Breast epithelium (tissue), 4 donors: ENCODE measurements at regions not wholly inside any gene's neighbourhood (a gene's known extent, or its start where the extent isn't known, plus 50 kb on each side); places are given as distances from the start of the nearest gene placed in this dataset.

Source experiments
- DNase-seq, 2 donors: peaks; one replicate each; pipeline ENCODE4 v3.0.0-alpha.2; 2019; ENCODE audit warnings: low spot score in 2 of 2
- H3K27ac ChIP-seq, 2 donors: fragments of 200-600 bp; sonication (generic) in 1 of 2; one replicate each; pipeline ENCODE4 v1.5.1; 2016 to 2019; ENCODE audit warnings: mild to moderate bottlenecking in 1 of 2
- H3K27me3 ChIP-seq, 2 donors: fragments of 200-600 bp; sonication (generic) in 1 of 2; one replicate each; pipeline versions ENCODE4 v1.5.1 to v1.6.0; 2017 to 2019; ENCODE audit warnings: control low read depth in 1 of 2, mild to moderate bottlenecking in 1 of 2
- H3K36me3 ChIP-seq: fragments of 200-600 bp; one replicate; pipeline ENCODE4 v1.5.1; 2019
- H3K4me1 ChIP-seq, 2 donors: fragments of 200-600 bp; sonication (generic); one replicate each; pipeline ENCODE4 v1.5.1; 2016 to 2019; ENCODE audit warnings: control low read depth in 1 of 2
- H3K4me3 ChIP-seq, 3 donors: fragments of 200-600 bp; sonication (generic); 1 replicate in 2 of 3; 2 replicates in 1 of 3; pipeline ENCODE4 v1.5.1; 2016 to 2019; ENCODE audit warnings: mild to moderate bottlenecking in 3 of 3, moderate library complexity in 2 of 3
- H3K9me3 ChIP-seq, 2 donors: fragments of 200-600 bp; sonication (generic) in 1 of 2; one replicate each; pipeline ENCODE4 v1.5.1; 2016 to 2019; ENCODE audit warnings: control low read depth in 1 of 2
- POLR2A ChIP-seq: fragments of 450-650 bp; IDR thresholded peaks from one replicate; pipeline ENCODE4 v1.6.1; 2016; ENCODE audit warnings: antibody characterized with exemption, mild to moderate bottlenecking, moderate library complexity
- POLR2AphosphoS5 ChIP-seq, 3 donors: sonication (generic); formaldehyde crosslinking; IDR thresholded peaks; one replicate each; pipeline ENCODE4 v1.6.1; 2017; ENCODE audit warnings: antibody characterized with exemption in 3 of 3
- intact Hi-C: fragments of 100-400 bp; cut with DNase I; formaldehyde crosslinking; loops from one replicate; pipeline ENCODE4 v1.15.1; 2023; ENCODE audit warnings: low total_unique reads
- TF ChIP-seq, protein P1 (sequence below), 3 donors: fragments of 450-650 bp; IDR thresholded peaks; one replicate each; pipeline ENCODE4 v1.5.1; 2016 to 2017; ENCODE audit warnings: antibody characterized with exemption in 3 of 3, mild to moderate bottlenecking in 3 of 3, moderate library complexity in 3 of 3

DNA sequence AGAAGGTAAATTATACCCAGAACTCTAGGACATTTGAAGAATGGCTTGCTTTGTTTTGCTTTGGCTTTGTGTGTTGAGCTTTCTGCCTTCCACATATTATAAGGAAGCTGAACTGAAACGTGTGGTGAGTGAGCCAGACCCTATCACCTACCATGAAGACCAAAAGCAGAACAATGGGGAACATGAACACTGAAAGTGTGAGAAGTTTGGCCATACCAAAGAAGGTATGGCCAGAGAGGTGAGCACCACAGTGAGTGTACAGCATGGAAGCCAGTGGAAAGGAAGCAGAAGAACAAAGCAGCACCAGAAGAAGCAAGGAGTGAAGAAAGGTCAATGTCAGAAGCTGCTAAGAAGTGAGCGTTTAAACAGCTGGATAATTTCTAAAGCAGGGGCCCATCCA, 59.7 kb upstream of the CCDC71L start:
- Histone ChIP-seq H3K27me3 (no peaks in the 10 kb centered on the region), H3K36me3 (no peaks in the 10 kb centered on the region), H3K27ac (no peak overlapping the region), H3K9me3 (no peaks in the 10 kb centered on the region), H3K4me1 (no peaks in the 10 kb centered on the region), H3K4me3 (no peak overlapping the region)
- no peak for DNase-seq
- TF ChIP-seq, protein P1, sequence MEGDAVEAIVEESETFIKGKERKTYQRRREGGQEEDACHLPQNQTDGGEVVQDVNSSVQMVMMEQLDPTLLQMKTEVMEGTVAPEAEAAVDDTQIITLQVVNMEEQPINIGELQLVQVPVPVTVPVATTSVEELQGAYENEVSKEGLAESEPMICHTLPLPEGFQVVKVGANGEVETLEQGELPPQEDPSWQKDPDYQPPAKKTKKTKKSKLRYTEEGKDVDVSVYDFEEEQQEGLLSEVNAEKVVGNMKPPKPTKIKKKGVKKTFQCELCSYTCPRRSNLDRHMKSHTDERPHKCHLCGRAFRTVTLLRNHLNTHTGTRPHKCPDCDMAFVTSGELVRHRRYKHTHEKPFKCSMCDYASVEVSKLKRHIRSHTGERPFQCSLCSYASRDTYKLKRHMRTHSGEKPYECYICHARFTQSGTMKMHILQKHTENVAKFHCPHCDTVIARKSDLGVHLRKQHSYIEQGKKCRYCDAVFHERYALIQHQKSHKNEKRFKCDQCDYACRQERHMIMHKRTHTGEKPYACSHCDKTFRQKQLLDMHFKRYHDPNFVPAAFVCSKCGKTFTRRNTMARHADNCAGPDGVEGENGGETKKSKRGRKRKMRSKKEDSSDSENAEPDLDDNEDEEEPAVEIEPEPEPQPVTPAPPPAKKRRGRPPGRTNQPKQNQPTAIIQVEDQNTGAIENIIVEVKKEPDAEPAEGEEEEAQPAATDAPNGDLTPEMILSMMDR (IDR thresholded peaks at IDR 0.05): no peak
- no peak for TF ChIP-seq POLR2A
- no peak for TF ChIP-seq POLR2AphosphoS5 (IDR thresholded peaks at IDR 0.05)
- intact Hi-C loops: no loop called here

DNA sequence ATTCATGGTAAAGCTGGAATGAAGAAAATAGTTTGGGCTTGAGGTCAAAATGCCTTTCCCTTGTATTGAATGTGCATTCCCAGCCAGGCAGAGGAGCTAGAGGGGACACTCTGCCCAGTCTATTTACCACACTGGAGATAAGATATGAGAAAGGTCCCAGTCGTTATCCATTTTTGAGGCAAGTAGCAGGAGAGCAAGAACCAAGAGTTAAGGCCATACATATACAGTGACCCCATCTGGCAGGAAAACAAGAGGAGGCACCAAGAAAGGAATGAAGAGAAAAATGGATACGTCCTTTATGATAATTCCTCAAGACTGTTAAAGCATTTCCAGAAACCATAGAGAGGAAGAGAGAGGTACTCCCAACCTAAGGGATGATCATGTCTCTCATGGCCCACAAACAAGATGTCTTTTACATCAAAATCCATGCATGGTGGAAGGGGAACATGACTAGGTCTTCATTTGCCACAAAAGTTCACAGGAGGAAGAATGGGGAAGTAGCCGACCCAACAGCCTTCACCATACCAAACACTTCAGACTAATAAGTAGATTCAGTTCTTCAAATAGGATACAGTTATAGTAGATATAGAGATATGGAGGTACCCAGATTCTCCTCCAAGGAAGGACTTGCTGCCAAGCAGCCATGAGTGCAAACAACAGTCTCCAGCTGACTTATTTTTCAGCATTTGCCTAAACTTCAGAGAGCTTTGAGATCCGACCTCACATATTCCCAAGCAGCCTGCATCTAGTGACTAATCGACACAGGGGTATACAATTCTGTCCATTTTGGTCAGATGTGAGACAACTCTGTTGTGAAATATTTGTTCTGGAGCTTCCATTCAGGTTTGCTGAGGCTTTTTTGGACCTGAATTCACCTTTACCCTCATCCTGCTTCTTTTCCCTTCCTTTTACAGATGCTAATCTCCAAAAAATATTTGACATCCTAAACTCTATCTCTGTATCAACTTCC, 61.1 kb upstream of the CCDC71L start:
- Histone ChIP-seq H3K4me1 (no peaks in the 10 kb centered on the region), H3K9me3 (no peaks in the 10 kb centered on the region), H3K27me3 (no peaks in the 10 kb centered on the region), H3K36me3 (no peaks in the 10 kb centered on the region), H3K4me3 (no peak overlapping the region), H3K27ac (no peak overlapping the region)
- no peak for DNase-seq
- intact Hi-C loops: no loop called here
- no peak for TF ChIP-seq POLR2AphosphoS5 (IDR thresholded peaks at IDR 0.05)
- TF ChIP-seq, protein P1 (IDR thresholded peaks at IDR 0.05): no peak
- no peak for TF ChIP-seq POLR2A

DNA sequence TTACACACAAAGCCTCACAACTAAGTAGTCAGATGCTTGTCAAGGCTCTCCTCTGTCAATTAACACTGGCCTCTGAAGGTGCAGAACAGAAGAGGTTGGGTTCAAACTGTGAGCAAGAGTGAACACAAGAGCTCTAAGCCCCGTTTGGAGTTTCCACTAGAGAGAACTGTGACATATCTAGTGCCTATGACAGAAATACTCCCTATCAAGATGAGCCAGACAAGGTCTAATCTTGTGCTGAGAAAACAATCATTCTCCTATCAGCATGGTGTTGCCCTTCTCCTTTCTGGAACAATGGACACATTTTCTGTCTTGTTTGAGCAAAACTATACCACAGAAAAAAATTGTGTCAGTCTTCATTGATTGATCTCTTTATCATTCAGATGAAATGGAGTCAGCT, 62.4 kb upstream of the CCDC71L start:
- no peak for DNase-seq
- H3K27ac ChIP-seq: no peak overlapping the region
- H3K9me3 ChIP-seq: no peaks in the 10 kb centered on the region
- intact Hi-C loops: no loop called here
- no peaks in the 10 kb centered on the region for H3K27me3 ChIP-seq
- TF ChIP-seq, protein P1 (IDR thresholded peaks at IDR 0.05): no peak
- TF ChIP-seq POLR2AphosphoS5 (IDR thresholded peaks at IDR 0.05): no peak
- no peak for TF ChIP-seq POLR2A
- H3K4me3 ChIP-seq: no peak overlapping the region
- no peaks in the 10 kb centered on the region for H3K4me1 ChIP-seq
- H3K36me3 ChIP-seq: no peaks in the 10 kb centered on the region

DNA sequence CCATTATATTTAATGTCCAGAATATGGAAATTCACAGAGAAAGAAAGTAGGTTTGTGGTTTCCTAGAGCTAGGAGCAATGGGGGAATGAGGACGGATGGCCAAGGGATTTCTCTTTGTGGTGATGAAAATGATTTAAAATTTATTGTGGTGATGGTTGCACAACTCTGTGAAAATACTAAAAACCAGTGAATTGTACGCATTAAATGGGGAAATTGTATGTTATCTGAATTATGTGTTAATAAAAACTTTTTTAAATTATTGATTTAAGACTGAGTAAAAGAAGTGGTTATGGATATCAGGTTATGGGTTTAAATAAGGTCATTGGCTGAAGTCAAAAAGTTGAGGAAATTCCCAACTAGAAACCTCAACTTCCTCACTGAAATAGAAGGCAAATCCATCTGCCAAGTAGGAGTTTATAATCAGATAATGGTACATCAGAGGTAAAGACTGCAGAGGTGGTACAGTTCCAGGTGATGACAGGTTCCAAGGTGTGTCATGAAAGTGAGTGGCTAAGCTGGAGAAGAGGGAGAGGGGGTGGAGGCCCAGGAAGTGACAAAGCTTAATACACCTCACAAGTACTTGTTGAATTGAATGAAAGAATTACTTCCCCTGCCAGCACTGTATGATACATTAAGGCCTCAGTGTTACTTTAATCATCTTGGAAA, 68.9 kb upstream of the CCDC71L start:
- no peaks in the 10 kb centered on the region for H3K36me3 ChIP-seq
- H3K27me3 ChIP-seq: no peaks in the 10 kb centered on the region
- H3K4me1 ChIP-seq: no peaks in the 10 kb centered on the region
- no peaks in the 10 kb centered on the region for H3K9me3 ChIP-seq
- H3K4me3 ChIP-seq: no peak overlapping the region
- intact Hi-C loops: no loop called here
- DNase-seq: no peak
- TF ChIP-seq POLR2AphosphoS5 (IDR thresholded peaks at IDR 0.05): no peak
- TF ChIP-seq, protein P1 (IDR thresholded peaks at IDR 0.05): no peak
- TF ChIP-seq POLR2A: no peak
- no peak overlapping the region for H3K27ac ChIP-seq

DNA sequence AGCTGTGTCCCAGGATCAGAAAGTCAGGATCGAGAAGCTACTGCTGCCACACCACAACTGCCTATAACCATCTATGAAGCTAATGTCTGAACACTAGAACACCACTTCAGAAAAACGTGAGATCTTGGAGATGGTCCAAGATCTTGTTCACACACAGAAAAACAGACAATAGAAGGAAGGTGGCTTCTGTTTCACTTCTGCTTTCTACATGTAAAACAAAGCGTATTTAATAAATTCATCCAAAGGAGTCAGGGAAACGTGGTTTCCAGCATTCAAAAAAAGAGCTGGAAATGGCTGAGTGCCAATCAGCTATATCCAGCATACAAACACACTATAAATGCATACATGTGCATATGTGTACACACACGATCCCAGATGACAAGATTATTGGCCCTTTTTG, 70.2 kb upstream of the CCDC71L start:
- no peaks in the 10 kb centered on the region for H3K4me1 ChIP-seq
- TF ChIP-seq POLR2A (no peak), POLR2AphosphoS5 (IDR thresholded peaks at IDR 0.05) (no peak)
- TF ChIP-seq, protein P1 (IDR thresholded peaks at IDR 0.05): no peak
- H3K27me3 ChIP-seq: no peaks in the 10 kb centered on the region
- intact Hi-C loops: no loop called here
- H3K9me3 ChIP-seq: no peaks in the 10 kb centered on the region
- H3K4me3 ChIP-seq: no peak overlapping the region
- H3K27ac ChIP-seq: no peak overlapping the region
- H3K36me3 ChIP-seq: no peaks in the 10 kb centered on the region
- DNase-seq: no peak
